OCI-LY1 (cell line): ENCODE measurements at regions not wholly inside any gene's neighbourhood (a gene's known extent, or its start where the extent isn't known, plus 50 kb on each side); places are given as distances from the start of the nearest gene placed in this dataset.

Experiments
- H2AFZ ChIP-seq: fragments of 200-600 bp; sonication (generic), shearing (Covaris generic); 2 replicates; pipeline ENCODE4 v1.6.0; 2014; ENCODE audit warnings: antibody characterized with exemption, mild to moderate bottlenecking, low read length
- H3F3A ChIP-seq: fragments of 200-600 bp; sonication (generic), shearing (Covaris generic); 2 replicates; pipeline ENCODE4 v1.6.0; 2014; ENCODE audit warnings: mild to moderate bottlenecking, antibody characterized with exemption, low read length, moderate library complexity; ENCODE audit not compliant: insufficient read depth
- H3K27ac ChIP-seq: fragments of 200-600 bp; sonication (generic); 2 replicates; pipeline ENCODE4 v1.5.1; 2014; ENCODE audit warnings: low read length, mixed run types, mild to moderate bottlenecking, low read depth; ENCODE audit not compliant: poor library complexity, severe bottlenecking
- H3K27me3 ChIP-seq: fragments of 200-600 bp; sonication (generic); 2 replicates; pipeline ENCODE4 v1.6.0; 2014; ENCODE audit warnings: antibody characterized with exemption, mild to moderate bottlenecking, low read length, moderate library complexity; ENCODE audit not compliant: insufficient read depth
- H3K36me3 ChIP-seq: fragments of 200-600 bp; sonication (generic); 2 replicates; pipeline ENCODE4 v1.6.1; 2014; ENCODE audit warnings: mild to moderate bottlenecking, antibody characterized with exemption, low read length, moderate library complexity, mixed read lengths; ENCODE audit not compliant: insufficient read depth
- H3K4me1 ChIP-seq: fragments of 200-600 bp; sonication (generic); 2 replicates; pipeline ENCODE4 v1.5.1; 2014; ENCODE audit warnings: mild to moderate bottlenecking, low read length, moderate library complexity; ENCODE audit not compliant: insufficient read depth, severe bottlenecking
- H3K4me2 ChIP-seq: fragments of 200-600 bp; sonication (generic), shearing (Covaris generic); 2 replicates; pipeline ENCODE4 v1.6.1; 2014; ENCODE audit warnings: low read length
- H3K4me3 ChIP-seq: fragments of 200-600 bp; sonication (generic); 2 replicates; pipeline ENCODE4 v1.5.1; 2014; ENCODE audit warnings: low read length, low read depth, mild to moderate bottlenecking, mixed read lengths; ENCODE audit not compliant: poor library complexity, severe bottlenecking
- H3K79me2 ChIP-seq: fragments of 200-600 bp; shearing (Covaris generic); 2 replicates; pipeline ENCODE4 v1.6.1; 2016; ENCODE audit warnings: mixed run types, low read length, mixed read lengths; ENCODE audit not compliant: insufficient read depth
- H3K9ac ChIP-seq: fragments of 200-600 bp; sonication (generic), shearing (Covaris generic); 2 replicates; pipeline ENCODE4 v1.6.1; 2014; ENCODE audit warnings: mild to moderate bottlenecking, low read length, mixed read lengths
- H3K9me2 ChIP-seq: fragments of 200-600 bp; sonication (generic), shearing (Covaris generic); 2 replicates; pipeline ENCODE4 v1.6.1; 2014; ENCODE audit warnings: low read depth, mild to moderate bottlenecking, low read length, mixed read lengths
- H3K9me3 ChIP-seq: fragments of 200-600 bp; shearing (Covaris generic); 2 replicates; pipeline ENCODE4 v1.6.1; 2014; ENCODE audit warnings: low read length, mixed read lengths
- H4K20me1 ChIP-seq: fragments of 200-600 bp; sonication (generic), shearing (Covaris generic); 2 replicates; pipeline ENCODE4 v1.6.0; 2016; ENCODE audit warnings: mild to moderate bottlenecking, low read length; ENCODE audit not compliant: insufficient read depth
- CTCF ChIP-seq: fragments of 200-600 bp; sonication (generic), shearing (Covaris generic); IDR thresholded peaks from 2 replicates; pipeline ENCODE4 v1.5.1; 2017; ENCODE audit warnings: mild to moderate bottlenecking, antibody characterized with exemption, low read length, moderate library complexity, mixed read lengths
- EZH2 ChIP-seq: fragments of 200-600 bp; sonication (generic), shearing (Covaris generic); IDR thresholded peaks from 2 replicates; pipeline ENCODE4 v1.8.0; 2017; ENCODE audit warnings: borderline replicate concordance, mixed run types, mild to moderate bottlenecking, antibody characterized with exemption, low read length, moderate library complexity, mixed read lengths

- H3K9ac ChIP-seq: no peak overlapping the region
These were observed 50.1 kb downstream of the GCNT4 start for GRCh38 chr5:75002271-75002670.

GRCh38 chr5:74995926-74996325 is 56.4 kb downstream of the GCNT4 start:
- no peaks in the 10 kb centered on the region for H3K27me3 ChIP-seq
- no peaks in the 10 kb centered on the region for H3K36me3 ChIP-seq
- no peak overlapping the region for H3K27ac ChIP-seq
- no peak overlapping the region for H3K9ac ChIP-seq
- no peak overlapping the region for H2AFZ ChIP-seq
- no peaks in the 10 kb centered on the region for H3K4me1 ChIP-seq
- H3K9me3 ChIP-seq: no peaks in the 10 kb centered on the region
- TF ChIP-seq EZH2 (no peak), CTCF (no peak)
- H4K20me1 ChIP-seq: no peaks in the 10 kb centered on the region
- no peak overlapping the region for H3K4me3 ChIP-seq
- H3K4me2 ChIP-seq: no peak overlapping the region
- H3K9me2 ChIP-seq: no peaks in the 10 kb centered on the region
- no peaks in the 10 kb centered on the region for H3K79me2 ChIP-seq
- no peaks in the 10 kb centered on the region for H3F3A ChIP-seq

More at GRCh38 chr5:75002271-75002670, 50.1 kb downstream of the GCNT4 start:
- Histone ChIP-seq H3K79me2 (no peaks in the 10 kb centered on the region), H3K27ac (no peak overlapping the region), H3K36me3 (no peaks in the 10 kb centered on the region), H4K20me1 (no peaks in the 10 kb centered on the region), H3K27me3 (no peaks in the 10 kb centered on the region), H3K9me3 (peaks cover 6% of the 10 kb centered on the region; the same call in 1 of the 2 replicates), H3K4me1 (no peaks in the 10 kb centered on the region), H3K9me2 (no peaks in the 10 kb centered on the region), H3K4me3 (no peak overlapping the region), H3F3A (no peaks in the 10 kb centered on the region), H3K4me2 (no peak overlapping the region), H2AFZ (no peak overlapping the region)
- TF ChIP-seq EZH2: no peak
- TF ChIP-seq CTCF: no peak

- H3K9ac ChIP-seq: no peak overlapping the region
- H3K4me2 ChIP-seq: no peak overlapping the region
- TF ChIP-seq CTCF (no peak), EZH2 (no peak)
- H3K79me2 ChIP-seq: no peaks in the 10 kb centered on the region
- no peaks in the 10 kb centered on the region for H4K20me1 ChIP-seq
- no peaks in the 10 kb centered on the region for H3F3A ChIP-seq
- H3K4me1 ChIP-seq: no peaks in the 10 kb centered on the region
- no peak overlapping the region for H2AFZ ChIP-seq
- H3K27ac ChIP-seq: no peak overlapping the region
- H3K27me3 ChIP-seq: no peaks in the 10 kb centered on the region
- H3K9me2 ChIP-seq: no peaks in the 10 kb centered on the region
- H3K9me3 ChIP-seq: no peaks in the 10 kb centered on the region
- H3K4me3 ChIP-seq: no peak overlapping the region
- H3K36me3 ChIP-seq: no peaks in the 10 kb centered on the region
These were observed 57.5 kb downstream of the GCNT4 start for GRCh38 chr5:74994826-74995225.
